ENCODE measurements at regions not wholly inside any gene's neighbourhood (a gene's known extent, or its start where the extent isn't known, plus 50 kb on each side); places are given as distances from the start of the nearest gene placed in this dataset.
"Not testable (repeated sequence)": the region's sequence is repeated elsewhere in the genome, so short reads cannot be mapped to it uniquely, and the experiment has no call there.

GRCh38 chr16:47976636-47977210 lies 179.1 kb downstream of the ABCC12 start:
- no peak for DNase-seq
- H3K27me3 ChIP-seq = no peaks in the 10 kb centered on the region
- H3K4me3 ChIP-seq = no peak overlapping the region
- H3K36me3 ChIP-seq = no peaks in the 10 kb centered on the region
- TF ChIP-seq POLR2A (IDR thresholded peaks at IDR 0.05) = no peak
- no peak for TF ChIP-seq CTCF (IDR thresholded peaks at IDR 0.05)
- H3K9me3 ChIP-seq = no peaks in the 10 kb centered on the region
- H3K27ac ChIP-seq = no peak overlapping the region
- H3K4me1 ChIP-seq = no peaks in the 10 kb centered on the region

DNA sequence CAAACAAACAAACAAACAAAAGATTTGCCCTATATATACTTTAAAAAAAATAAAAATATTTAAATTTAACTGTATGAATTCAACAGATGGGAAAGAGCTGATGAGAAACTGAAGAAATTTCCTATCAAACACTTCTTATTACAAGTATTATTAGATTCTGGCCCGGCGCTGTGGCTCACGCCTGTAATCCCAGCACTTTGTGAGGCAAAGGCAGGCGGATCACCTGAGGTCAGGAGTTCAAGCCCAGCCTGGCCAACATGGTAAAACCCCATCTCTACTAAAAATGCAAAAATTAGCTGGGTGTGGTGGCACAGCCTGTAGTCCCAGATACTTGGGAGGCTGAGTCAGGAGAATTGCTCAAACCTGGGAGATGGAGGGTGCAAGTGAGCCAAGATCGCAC lies 180.8 kb downstream of the ABCC12 start:
- not testable (repeated sequence) for H3K9me3 ChIP-seq, H3K4me1 ChIP-seq, H3K4me3 ChIP-seq, H3K27ac ChIP-seq, H3K36me3 ChIP-seq, DNase-seq, H3K27me3 ChIP-seq

DNA sequence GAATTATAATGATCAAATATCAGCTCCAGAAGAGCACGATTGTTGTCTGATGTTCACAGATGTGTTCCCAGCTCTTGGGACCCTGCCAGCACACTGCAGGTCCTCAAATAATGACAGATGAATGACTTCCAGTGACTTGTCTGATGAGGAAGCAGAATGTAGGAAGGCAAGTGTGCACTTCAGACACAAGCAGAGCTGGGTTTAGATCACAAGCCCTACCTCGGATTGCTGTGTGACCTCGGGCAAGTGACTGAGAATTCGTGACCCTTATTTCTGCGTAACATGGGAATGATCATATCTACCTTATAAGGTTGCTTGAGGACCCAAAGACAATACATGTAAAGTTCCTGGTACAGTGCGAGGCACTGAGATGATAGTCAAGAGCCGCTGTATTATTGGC lies 182.2 kb downstream of the ABCC12 start:
- H3K4me3 ChIP-seq = no peak overlapping the region
- H3K4me1 ChIP-seq = no peaks in the 10 kb centered on the region

GRCh38 chr16:47972246-47972985 lies 183.4 kb downstream of the ABCC12 start:
- Histone ChIP-seq H3K27ac (no peak overlapping the region), H3K36me3 (no peaks in the 10 kb centered on the region), H3K4me3 (no peak overlapping the region), H3K27me3 (no peaks in the 10 kb centered on the region), H3K4me1 (no peaks in the 10 kb centered on the region), H3K9me3 (no peaks in the 10 kb centered on the region)
- no peak for DNase-seq
- no peak for TF ChIP-seq POLR2A (IDR thresholded peaks at IDR 0.05)
- no peak for TF ChIP-seq CTCF (IDR thresholded peaks at IDR 0.05)

More for the DNA sequence above, 182.2 kb downstream of the ABCC12 start:
- H3K9me3 ChIP-seq = no peaks in the 10 kb centered on the region
- no peaks in the 10 kb centered on the region for H3K27me3 ChIP-seq
- DNase-seq = no peak
- no peaks in the 10 kb centered on the region for H3K36me3 ChIP-seq
- no peak for TF ChIP-seq POLR2A (IDR thresholded peaks at IDR 0.05)
- TF ChIP-seq CTCF (IDR thresholded peaks at IDR 0.05) = no peak
- no peak overlapping the region for H3K27ac ChIP-seq

DNA sequence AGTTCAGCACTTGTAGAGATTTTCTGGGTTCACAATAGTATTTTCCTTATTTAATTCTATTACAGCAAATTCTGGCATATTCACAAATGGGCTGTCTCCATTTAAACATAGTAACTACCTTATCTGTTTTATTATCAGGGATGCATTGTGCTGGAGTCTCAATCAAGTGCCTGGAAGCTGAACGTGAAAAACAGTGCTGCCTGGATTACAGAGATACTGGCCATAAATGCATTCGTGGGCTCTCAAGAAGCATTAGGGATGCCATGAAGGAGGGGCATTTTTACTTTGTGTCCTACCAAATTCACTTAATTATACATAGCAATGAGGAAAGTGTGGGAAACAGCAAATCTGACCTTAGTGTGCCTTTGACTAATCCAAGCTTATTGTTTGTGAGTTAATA lies 184.6 kb downstream of the ABCC12 start:
- no peaks in the 10 kb centered on the region for H3K4me1 ChIP-seq
- no peak overlapping the region for H3K27ac ChIP-seq
- no peak for DNase-seq
- no peak for TF ChIP-seq POLR2A (IDR thresholded peaks at IDR 0.05)
- TF ChIP-seq CTCF (IDR thresholded peaks at IDR 0.05) = no peak
- H3K27me3 ChIP-seq = no peaks in the 10 kb centered on the region
- H3K4me3 ChIP-seq = no peak overlapping the region
- no peaks in the 10 kb centered on the region for H3K36me3 ChIP-seq
- no peaks in the 10 kb centered on the region for H3K9me3 ChIP-seq

GRCh38 chr16:47970291-47970931 lies 185.4 kb downstream of the ABCC12 start:
- no peak for DNase-seq
- no peak for TF ChIP-seq CTCF (IDR thresholded peaks at IDR 0.05)
- no peak for TF ChIP-seq POLR2A (IDR thresholded peaks at IDR 0.05)
- Histone ChIP-seq H3K9me3 (no peaks in the 10 kb centered on the region), H3K36me3 (no peaks in the 10 kb centered on the region), H3K27me3 (no peaks in the 10 kb centered on the region), H3K4me1 (no peaks in the 10 kb centered on the region), H3K4me3 (no peak overlapping the region), H3K27ac (no peak overlapping the region)
